ENCODE measurements at regions not wholly inside any gene's neighbourhood (a gene's known extent, or its start where the extent isn't known, plus 50 kb on each side); places are given as distances from the start of the nearest gene placed in this dataset.

DNA sequence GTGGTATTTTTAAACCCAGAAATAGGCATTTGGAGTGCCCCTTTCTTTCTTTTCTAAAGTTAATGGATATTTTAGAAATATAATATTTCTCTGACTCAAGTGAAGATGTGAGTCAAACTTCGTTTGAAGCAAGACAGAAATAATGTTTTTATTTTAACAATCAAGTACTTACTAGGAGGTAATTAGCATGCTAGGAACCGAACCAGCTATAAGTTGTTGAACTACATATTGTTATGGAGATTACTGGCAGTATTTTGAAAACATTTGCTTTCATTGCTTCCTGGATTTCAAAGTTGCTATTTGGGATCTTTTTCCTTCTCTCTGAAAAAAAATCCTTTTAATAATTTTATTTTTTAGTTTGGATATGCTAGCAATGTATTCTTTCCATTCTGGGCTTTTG, 225.2 kb downstream of the NEDD1 start:
- DNase-seq, result no peak
- 66 to 69% methylated on average over 2 of the region's 2 CpGs for WGBS, 2 donors
- Histone ChIP-seq H3K9me3 (no peaks in the 10 kb centered on the region), H3K4me1 (no peaks in the 10 kb centered on the region), H3K36me3 (ENCODE audit: low read depth, missing control alignments) (no peaks in the 10 kb centered on the region), H3K27ac (no peak overlapping the region), H3K27me3 (no peaks in the 10 kb centered on the region), H3K4me3 (no peak overlapping the region)
- TF ChIP-seq POLR2A (IDR thresholded peaks at IDR 0.05), result no peak
- TF ChIP-seq, protein P1, sequence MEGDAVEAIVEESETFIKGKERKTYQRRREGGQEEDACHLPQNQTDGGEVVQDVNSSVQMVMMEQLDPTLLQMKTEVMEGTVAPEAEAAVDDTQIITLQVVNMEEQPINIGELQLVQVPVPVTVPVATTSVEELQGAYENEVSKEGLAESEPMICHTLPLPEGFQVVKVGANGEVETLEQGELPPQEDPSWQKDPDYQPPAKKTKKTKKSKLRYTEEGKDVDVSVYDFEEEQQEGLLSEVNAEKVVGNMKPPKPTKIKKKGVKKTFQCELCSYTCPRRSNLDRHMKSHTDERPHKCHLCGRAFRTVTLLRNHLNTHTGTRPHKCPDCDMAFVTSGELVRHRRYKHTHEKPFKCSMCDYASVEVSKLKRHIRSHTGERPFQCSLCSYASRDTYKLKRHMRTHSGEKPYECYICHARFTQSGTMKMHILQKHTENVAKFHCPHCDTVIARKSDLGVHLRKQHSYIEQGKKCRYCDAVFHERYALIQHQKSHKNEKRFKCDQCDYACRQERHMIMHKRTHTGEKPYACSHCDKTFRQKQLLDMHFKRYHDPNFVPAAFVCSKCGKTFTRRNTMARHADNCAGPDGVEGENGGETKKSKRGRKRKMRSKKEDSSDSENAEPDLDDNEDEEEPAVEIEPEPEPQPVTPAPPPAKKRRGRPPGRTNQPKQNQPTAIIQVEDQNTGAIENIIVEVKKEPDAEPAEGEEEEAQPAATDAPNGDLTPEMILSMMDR (IDR thresholded peaks at IDR 0.05), result no peak
- intact Hi-C loops (cut with DNase I; ENCODE audit: low total_unique reads), result no loop called here

DNA sequence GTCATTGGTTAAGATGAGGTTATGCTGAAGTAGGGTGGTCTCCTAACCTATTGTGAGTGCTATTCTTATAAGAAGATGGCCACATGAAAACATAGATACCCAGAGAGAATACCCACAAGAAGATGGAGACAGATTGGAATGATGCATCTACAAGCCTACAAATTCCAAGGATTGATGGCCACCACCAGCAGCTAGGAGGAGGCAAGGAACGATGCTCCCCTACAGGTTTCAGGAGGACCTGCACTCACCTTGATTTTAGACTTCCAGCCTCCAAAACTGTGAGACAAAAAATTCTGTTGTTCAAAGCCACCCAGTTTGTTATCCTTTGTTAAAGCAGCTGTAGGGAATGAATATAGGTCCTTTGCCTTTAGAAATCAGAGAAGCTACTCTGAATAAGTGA, 227.4 kb downstream of the NEDD1 start:
- 88 to 90% methylated on average over 1 of the region's 1 CpG for WGBS, 2 donors
- H3K4me3 ChIP-seq, result no peak overlapping the region
- no peaks in the 10 kb centered on the region for H3K9me3 ChIP-seq
- TF ChIP-seq POLR2A (IDR thresholded peaks at IDR 0.05), result no peak
- TF ChIP-seq, protein P1 (IDR thresholded peaks at IDR 0.05), result no peak
- no peaks in the 10 kb centered on the region for H3K4me1 ChIP-seq
- H3K27ac ChIP-seq, result no peak overlapping the region
- no peaks in the 10 kb centered on the region for H3K36me3 ChIP-seq (ENCODE audit: low read depth, missing control alignments)
- intact Hi-C loops (cut with DNase I; ENCODE audit: low total_unique reads), result no loop called here
- H3K27me3 ChIP-seq, result no peaks in the 10 kb centered on the region
- no peak for DNase-seq

DNA sequence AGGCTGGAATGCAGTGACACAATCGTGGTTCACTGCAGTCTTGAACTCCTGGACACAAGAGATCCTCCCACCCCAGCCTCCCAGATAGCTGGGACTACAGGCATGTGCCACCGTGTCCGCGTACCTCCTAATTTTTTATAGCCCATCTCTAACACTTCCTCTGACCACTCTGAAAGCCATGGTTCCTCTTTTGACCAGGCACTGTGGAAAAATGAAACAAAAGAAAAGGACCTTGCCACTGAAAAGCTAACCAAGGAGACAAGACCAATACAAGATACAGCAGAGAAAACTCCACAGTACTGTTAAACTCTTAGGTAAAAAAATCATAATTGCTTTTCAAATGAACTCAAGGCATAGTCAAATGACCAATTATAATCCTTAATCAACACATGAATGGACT, 233.3 kb downstream of the NEDD1 start:
- H3K9me3 ChIP-seq, result no peaks in the 10 kb centered on the region
- H3K4me1 ChIP-seq, result no peaks in the 10 kb centered on the region
- no peak overlapping the region for H3K27ac ChIP-seq
- WGBS, 2 donors, result 64 to 65% methylated on average over 4 of the region's 4 CpGs
- TF ChIP-seq, protein P1 (IDR thresholded peaks at IDR 0.05), result no peak
- TF ChIP-seq POLR2A (IDR thresholded peaks at IDR 0.05), result no peak
- H3K4me3 ChIP-seq, result no peak overlapping the region
- DNase-seq, result no peak
- intact Hi-C loops (cut with DNase I; ENCODE audit: low total_unique reads), result no loop called here
- H3K27me3 ChIP-seq, result no peaks in the 10 kb centered on the region
- no peaks in the 10 kb centered on the region for H3K36me3 ChIP-seq (ENCODE audit: low read depth, missing control alignments)

DNA sequence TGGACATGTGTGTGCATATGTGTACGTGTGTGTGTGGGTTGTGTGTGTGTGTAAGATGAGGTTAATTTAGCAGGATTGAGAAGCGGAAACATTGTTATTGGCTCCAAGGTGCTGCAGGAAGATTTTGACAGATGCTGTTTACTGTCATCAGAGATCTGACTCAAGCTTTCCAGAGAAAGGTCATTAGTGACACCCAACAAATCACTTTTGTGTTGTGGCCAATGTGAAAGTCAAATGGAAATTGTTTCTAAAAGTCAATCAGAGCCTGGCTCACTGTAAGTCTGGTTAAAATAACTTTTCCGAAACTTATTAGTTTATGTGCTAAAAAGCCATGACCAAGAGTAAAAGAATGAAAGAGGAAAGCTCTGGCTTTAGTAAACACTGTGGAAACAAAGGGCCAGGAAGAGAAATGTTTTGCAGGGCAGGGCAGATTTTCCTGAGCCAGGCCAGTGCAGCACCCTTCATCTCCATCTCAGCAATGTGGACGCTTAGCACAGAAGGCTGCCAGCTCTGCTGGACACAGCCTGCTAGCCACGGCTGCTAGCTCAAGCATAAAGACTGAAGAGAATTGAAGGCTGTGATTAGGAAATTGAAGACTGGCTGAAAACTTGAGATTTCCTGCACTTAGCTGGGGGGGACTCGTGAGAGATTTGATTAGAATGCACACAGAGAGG, 235.8 kb downstream of the NEDD1 start:
- Histone ChIP-seq H3K27ac (no peak overlapping the region), H3K36me3 (ENCODE audit: low read depth, missing control alignments) (no peaks in the 10 kb centered on the region), H3K27me3 (no peaks in the 10 kb centered on the region), H3K4me3 (no peak overlapping the region), H3K9me3 (no peaks in the 10 kb centered on the region), H3K4me1 (no peaks in the 10 kb centered on the region)
- intact Hi-C loops (cut with DNase I; ENCODE audit: low total_unique reads), result no loop called here
- no peak for DNase-seq
- TF ChIP-seq, protein P1 (IDR thresholded peaks at IDR 0.05), result no peak
- WGBS, 2 donors, result 68 to 74% methylated on average over 6 of the region's 6 CpGs

DNA sequence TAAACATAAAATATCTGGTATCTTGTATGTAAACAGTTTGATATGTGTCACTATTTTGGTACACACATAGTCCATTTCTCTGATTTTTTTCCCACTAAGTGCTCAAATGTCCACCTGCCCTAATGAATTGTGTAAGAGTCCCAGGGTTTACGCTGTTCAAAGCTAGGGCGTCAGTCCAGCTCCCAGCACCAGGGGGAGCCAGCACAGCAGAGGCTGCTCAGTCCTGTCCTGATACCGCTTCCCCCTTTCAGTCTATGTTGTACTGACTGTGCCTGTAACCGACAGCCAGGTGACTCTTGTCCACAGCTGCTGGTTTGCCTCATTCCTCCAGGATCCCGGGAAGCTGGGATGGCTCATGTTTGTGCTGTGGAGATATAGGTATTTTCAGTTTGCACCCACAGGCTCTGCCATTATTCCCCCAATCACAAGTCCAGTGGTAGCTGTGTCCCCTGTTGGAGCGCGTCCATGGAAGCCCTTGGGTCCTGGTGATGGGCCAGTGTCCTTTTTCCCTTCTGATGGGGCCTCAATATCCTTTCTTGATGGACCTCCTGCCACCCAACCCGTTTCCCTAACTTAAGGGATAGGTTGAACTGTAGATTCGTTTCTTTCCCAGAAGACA, 242.0 kb downstream of the NEDD1 start:
- Histone ChIP-seq H3K9me3 (no peaks in the 10 kb centered on the region), H3K36me3 (ENCODE audit: low read depth, missing control alignments) (no peaks in the 10 kb centered on the region), H3K27ac (no peak overlapping the region), H3K27me3 (no peaks in the 10 kb centered on the region), H3K4me3 (no peak overlapping the region), H3K4me1 (no peaks in the 10 kb centered on the region)
- intact Hi-C loops (cut with DNase I; ENCODE audit: low total_unique reads), result no loop called here
- WGBS, 2 donors, result 34 to 58% methylated on average over 7 to 9 of the region's 9 CpGs
- DNase-seq, result peak; percentile 84
- TF ChIP-seq, protein P1 (IDR thresholded peaks at IDR 0.05), result peak; percentile 44 to 56 (median 53)
- TF ChIP-seq POLR2A (IDR thresholded peaks at IDR 0.05), result no peak
